Activated CD4-positive, alpha-beta memory T cell treated with anti-CD3 and anti-CD28 coated beads, Interleukin-2, amount 10 ng/mL, durations not matched to agents 7 days and 5 days (primary cell): ENCODE measurements at regions not wholly inside any gene's neighbourhood (a gene's known extent, or its start where the extent isn't known, plus 50 kb on each side); places are given as distances from the start of the nearest gene placed in this dataset.

Source experiments
- CTCF ChIA-PET: fragments of 350-600 bp; sonication (Branson Sonifier 250); formaldehyde crosslinking; loops from one replicate; lab custom pipeline; 2021; ENCODE audit warnings: antibody characterized with exemption, inconsistent platforms; lab: Charles Lee
- POLR2A ChIA-PET: fragments of 350-600 bp; sonication (Branson Sonifier 250); formaldehyde crosslinking; loops from one replicate; lab custom pipeline; 2021; ENCODE audit warnings: antibody characterized with exemption; lab: Charles Lee
- DNase-seq: peaks from one replicate; pipeline ENCODE4 v3.0.0-alpha.2; 2020
- H3K27ac Mint-ChIP-seq: one replicate; pipeline ENCODE4 v1.8.0; 2021; ENCODE audit warnings: mild to moderate bottlenecking, mixed read lengths
- H3K27me3 Mint-ChIP-seq: one replicate; pipeline ENCODE4 v1.8.0; 2021; ENCODE audit warnings: mixed read lengths
- H3K36me3 Mint-ChIP-seq: one replicate; pipeline ENCODE4 v1.8.0; 2021; ENCODE audit warnings: low read depth, mixed read lengths
- H3K4me1 Mint-ChIP-seq: one replicate; pipeline ENCODE4 v1.8.0; 2021; ENCODE audit warnings: mixed read lengths
- H3K4me3 Mint-ChIP-seq: one replicate; pipeline ENCODE4 v1.8.0; 2021; ENCODE audit warnings: mild to moderate bottlenecking, mixed read lengths
- H3K9me3 Mint-ChIP-seq: one replicate; pipeline ENCODE4 v1.8.0; 2021; ENCODE audit warnings: mixed read lengths

DNA sequence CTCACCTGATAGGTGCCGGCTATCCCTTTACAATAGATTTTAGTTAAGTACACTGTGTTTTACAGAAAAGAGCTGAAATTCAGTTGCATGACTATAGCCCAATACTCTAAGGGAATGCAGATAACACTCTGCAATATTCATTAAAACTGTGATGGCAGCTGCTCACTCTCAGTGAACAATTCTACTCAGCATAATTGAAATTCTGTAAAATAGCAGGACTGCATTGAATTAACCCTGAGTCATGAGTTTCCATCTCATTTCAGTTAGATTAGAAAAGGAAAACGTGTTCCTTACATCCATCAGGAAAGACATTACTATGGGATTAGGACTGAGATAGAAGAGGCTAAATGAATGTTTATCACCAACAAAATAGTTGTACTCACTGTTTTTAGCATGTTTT is 613.3 kb upstream of the JAG1 start:
- ChIA-PET CTCF (no interaction called here), POLR2A (no interaction called here)
- peaks cover under 1% of the 10 kb centered on the region for H3K9me3 Mint-ChIP-seq
- no peak for DNase-seq
- no peaks in the 10 kb centered on the region for H3K27me3 Mint-ChIP-seq
- H3K36me3 Mint-ChIP-seq: no peaks in the 10 kb centered on the region
- no peaks in the 10 kb centered on the region for H3K4me1 Mint-ChIP-seq
- no peak overlapping the region for H3K27ac Mint-ChIP-seq
- H3K4me3 Mint-ChIP-seq: no peak overlapping the region

DNA sequence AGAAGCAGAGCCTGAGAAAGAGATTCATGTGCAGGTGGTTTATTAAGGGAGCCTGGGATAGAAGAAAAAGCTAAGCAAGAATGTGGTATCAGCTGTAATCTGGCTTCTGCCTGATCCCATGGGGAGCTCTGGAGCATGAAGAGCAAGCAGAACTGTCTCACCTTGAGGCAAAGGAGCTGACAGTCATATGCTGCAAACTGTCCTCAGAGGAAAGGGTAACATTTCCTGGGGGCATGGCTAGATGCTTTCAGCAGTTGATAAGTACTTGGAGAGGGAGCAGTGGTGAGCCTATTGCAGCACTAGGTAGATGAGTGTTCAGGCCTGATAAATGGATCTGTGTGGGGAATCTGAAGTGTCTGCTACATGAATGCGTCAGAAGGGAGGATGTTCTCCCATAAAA is 621.5 kb upstream of the BTBD3 start:
- Mint-ChIP-seq H3K36me3 (no peaks in the 10 kb centered on the region), H3K4me3 (no peak overlapping the region), H3K27me3 (no peaks in the 10 kb centered on the region), H3K4me1 (no peaks in the 10 kb centered on the region), H3K9me3 (no peaks in the 10 kb centered on the region), H3K27ac (no peak overlapping the region)
- DNase-seq: no peak
- ChIA-PET POLR2A (no interaction called here), CTCF (no interaction called here)

DNA sequence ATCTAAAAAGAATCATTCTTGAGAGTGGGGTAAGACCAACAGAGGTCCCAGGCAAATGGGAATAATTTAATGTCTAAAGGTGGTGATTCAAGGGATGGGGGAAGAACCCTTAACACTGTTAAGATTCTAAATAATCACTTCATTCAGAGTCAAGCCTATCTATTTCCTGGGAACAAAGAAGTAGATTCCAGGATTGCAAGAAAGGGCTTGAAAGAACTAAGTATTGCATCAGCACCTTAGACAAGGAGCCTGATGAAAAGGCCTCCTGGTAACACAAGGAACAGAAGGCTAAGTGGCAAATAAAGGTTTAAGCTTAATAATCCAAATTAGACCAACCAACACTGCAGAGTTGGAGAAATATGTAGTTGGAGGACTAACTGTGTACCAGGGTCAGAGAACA is 620.7 kb upstream of the BTBD3 start:
- Mint-ChIP-seq H3K27me3 (no peaks in the 10 kb centered on the region), H3K4me1 (no peaks in the 10 kb centered on the region), H3K36me3 (no peaks in the 10 kb centered on the region), H3K27ac (no peak overlapping the region), H3K4me3 (no peak overlapping the region), H3K9me3 (peaks cover 3% of the 10 kb centered on the region)
- CTCF ChIA-PET: no interaction called here
- DNase-seq: no peak
- POLR2A ChIA-PET: no interaction called here

DNA sequence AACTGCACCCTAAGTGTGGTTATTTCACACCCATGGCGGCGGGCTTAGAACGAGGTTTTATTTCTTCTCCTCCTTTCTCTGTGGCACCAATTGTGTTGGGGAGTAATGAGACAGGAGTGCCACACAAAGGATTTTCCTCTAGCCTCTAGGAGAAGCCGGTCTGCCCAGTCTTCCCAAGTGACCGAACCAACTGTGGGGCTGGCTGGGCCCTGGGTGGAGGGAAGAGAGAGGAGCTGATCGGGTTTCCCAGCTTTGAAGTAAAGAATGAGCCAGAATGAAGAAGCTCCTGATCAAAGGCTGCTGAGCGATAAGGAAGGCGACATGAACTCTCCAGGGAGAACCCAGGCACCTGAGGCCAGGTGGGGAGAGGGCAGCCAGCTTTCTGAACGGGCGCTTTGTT is 616.0 kb upstream of the BTBD3 start:
- H3K4me3 Mint-ChIP-seq: no peak overlapping the region
- ChIA-PET POLR2A (no interaction called here), CTCF (no interaction called here)
- H3K4me1 Mint-ChIP-seq: no peaks in the 10 kb centered on the region
- H3K9me3 Mint-ChIP-seq: peaks cover 6% of the 10 kb centered on the region
- no peaks in the 10 kb centered on the region for H3K27me3 Mint-ChIP-seq
- no peak overlapping the region for H3K27ac Mint-ChIP-seq
- DNase-seq: no peak
- H3K36me3 Mint-ChIP-seq: no peaks in the 10 kb centered on the region

DNA sequence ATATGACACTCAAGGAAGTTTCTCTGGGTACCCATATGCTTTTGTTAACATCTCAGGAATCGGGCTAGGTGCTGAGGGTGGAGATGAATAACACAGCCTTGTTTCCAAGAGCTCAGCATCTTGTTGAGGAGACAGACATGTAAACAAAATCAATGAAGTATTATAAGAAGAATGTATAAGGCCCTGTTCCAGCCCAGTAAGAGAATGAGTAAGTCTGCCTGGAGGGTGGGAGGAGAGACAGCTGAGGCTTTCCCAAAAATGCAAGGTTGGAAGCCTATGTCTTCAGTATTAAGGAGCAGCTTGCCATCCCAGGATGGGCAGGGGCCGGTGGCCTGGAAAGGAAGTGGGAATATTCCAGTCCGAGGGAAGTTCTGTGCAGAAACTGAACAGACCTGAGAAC is 615.3 kb upstream of the BTBD3 start:
- H3K27me3 Mint-ChIP-seq: no peaks in the 10 kb centered on the region
- CTCF ChIA-PET: no interaction called here

DNA sequence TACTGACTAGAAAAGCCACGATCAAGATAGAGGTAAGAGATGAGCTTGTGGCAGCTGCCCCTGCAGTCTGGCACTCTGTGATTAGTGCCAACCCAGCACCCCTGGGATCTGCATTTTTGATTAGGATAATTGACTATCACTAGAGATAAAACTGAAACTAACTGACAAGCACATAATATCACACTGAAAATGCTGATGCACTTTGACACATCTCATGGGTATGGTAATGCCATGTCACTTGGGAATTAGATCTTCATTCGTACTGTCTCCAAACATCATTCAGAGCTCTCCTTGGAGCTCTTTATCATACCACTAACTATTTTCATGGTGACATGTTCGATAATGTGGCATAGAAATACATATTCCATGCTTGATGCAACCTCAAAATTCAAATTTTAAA is 612.9 kb upstream of the BTBD3 start:
- ChIA-PET CTCF (no interaction called here), POLR2A (no interaction called here)
- no peak overlapping the region for H3K4me3 Mint-ChIP-seq
- DNase-seq: no peak
- H3K27me3 Mint-ChIP-seq: no peaks in the 10 kb centered on the region
- no peaks in the 10 kb centered on the region for H3K4me1 Mint-ChIP-seq
- H3K36me3 Mint-ChIP-seq: no peaks in the 10 kb centered on the region
- H3K9me3 Mint-ChIP-seq: peaks cover 6% of the 10 kb centered on the region
- H3K27ac Mint-ChIP-seq: no peak overlapping the region

More for the DNA sequence above, 615.3 kb upstream of the BTBD3 start:
- no peak overlapping the region for H3K4me3 Mint-ChIP-seq
- H3K9me3 Mint-ChIP-seq: peaks cover 6% of the 10 kb centered on the region
- POLR2A ChIA-PET: no interaction called here
- no peak overlapping the region for H3K27ac Mint-ChIP-seq
- no peak for DNase-seq
- H3K36me3 Mint-ChIP-seq: no peaks in the 10 kb centered on the region
- no peaks in the 10 kb centered on the region for H3K4me1 Mint-ChIP-seq

DNA sequence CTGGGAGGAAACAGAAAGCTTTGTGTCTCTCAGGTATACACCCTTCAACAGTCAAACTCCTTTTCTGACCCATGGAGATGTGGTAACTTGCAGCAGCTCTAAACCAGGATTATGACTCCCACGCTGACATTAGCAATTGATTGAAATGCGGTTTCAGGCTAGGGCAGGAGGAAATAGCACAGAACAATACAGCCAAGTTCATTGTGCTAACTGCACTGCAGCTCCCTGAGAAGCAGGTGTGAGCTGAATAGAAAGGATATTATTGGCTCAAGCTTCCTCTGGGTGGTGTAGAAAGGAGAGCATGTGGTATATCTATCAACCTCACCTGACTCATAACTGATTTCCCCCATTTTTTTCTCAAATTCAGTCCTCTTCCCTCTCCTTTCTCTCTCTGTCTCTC is 612.3 kb upstream of the BTBD3 start:
- no peaks in the 10 kb centered on the region for H3K4me1 Mint-ChIP-seq
- no peak overlapping the region for H3K4me3 Mint-ChIP-seq
- ChIA-PET CTCF (no interaction called here), POLR2A (no interaction called here)
- peaks cover 6% of the 10 kb centered on the region for H3K9me3 Mint-ChIP-seq
- no peaks in the 10 kb centered on the region for H3K27me3 Mint-ChIP-seq
- DNase-seq: no peak
- H3K36me3 Mint-ChIP-seq: no peaks in the 10 kb centered on the region
- H3K27ac Mint-ChIP-seq: no peak overlapping the region

DNA sequence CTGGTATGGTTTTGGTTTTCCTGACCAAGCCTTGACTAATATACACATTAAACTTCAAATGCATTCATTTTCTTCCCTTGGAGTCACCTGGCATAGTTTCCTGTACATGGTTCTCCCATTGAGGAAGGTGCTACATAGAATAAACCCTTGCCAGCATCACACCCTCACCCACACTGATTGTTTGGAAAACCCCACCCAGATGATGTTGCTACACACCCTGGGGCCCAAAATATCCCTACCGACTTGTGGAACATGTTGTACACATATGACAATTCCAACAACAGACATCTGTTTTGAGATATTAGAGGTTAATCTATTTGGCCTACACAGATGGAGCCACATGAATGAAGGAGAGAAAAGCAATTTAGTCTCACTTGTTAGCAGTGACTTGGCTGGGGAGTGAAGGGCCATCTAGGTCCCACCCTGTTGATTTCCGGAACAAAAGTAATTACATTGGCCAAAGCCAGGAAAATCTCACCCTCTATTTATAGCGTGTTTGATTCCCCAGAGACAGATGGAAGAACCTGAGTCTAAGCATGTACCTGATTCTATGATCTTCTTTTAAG is 606.0 kb upstream of the BTBD3 start:
- no peaks in the 10 kb centered on the region for H3K9me3 Mint-ChIP-seq
- no peaks in the 10 kb centered on the region for H3K4me1 Mint-ChIP-seq
- H3K27ac Mint-ChIP-seq: no peak overlapping the region
- DNase-seq: no peak
- H3K4me3 Mint-ChIP-seq: no peak overlapping the region
- ChIA-PET POLR2A (no interaction called here), CTCF (no interaction called here)
- no peaks in the 10 kb centered on the region for H3K36me3 Mint-ChIP-seq
- no peaks in the 10 kb centered on the region for H3K27me3 Mint-ChIP-seq

DNA sequence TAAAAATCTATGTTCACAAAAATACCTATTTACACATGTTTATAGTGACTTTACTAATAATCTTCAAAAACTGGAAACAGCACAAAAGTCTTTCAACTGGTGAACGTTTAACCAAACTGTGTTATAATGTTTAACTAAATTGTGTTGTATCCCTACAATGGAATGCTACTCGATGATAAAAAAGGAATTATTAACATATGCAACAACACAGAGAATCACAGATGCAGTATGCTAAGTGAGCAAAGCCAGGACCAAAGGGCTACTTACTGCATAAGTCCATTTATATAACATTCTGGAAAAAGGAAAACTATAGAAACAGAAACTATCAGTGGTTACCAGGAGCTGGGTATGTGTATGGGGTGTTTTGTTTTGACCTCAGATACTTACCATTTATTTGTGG is 602.2 kb upstream of the BTBD3 start:
- no peaks in the 10 kb centered on the region for H3K27me3 Mint-ChIP-seq
- H3K4me3 Mint-ChIP-seq: no peak overlapping the region
- H3K9me3 Mint-ChIP-seq: no peaks in the 10 kb centered on the region
- H3K27ac Mint-ChIP-seq: no peak overlapping the region
- no peak for DNase-seq
- H3K36me3 Mint-ChIP-seq: no peaks in the 10 kb centered on the region
- no peaks in the 10 kb centered on the region for H3K4me1 Mint-ChIP-seq
- CTCF ChIA-PET: no interaction called here
- POLR2A ChIA-PET: no interaction called here

DNA sequence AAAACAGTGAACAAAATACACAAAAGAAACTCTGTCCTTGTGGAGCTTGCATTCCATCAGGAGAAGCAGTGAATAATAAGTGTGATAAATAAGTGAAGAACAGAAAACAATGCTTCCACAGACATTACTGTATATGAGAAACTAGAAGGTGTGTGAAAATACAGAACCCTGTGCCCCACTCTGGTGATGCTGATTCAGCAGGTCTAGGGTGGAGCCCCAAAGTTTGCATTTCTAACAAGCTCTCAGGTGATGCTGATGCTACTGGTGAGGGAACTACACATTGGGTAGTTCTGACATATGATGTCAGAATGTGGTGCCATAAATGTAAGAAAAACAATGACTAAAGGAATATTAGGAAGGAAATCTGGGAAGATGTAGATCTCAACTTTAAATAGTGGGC is 601.4 kb upstream of the BTBD3 start:
- Mint-ChIP-seq H3K27me3 (no peaks in the 10 kb centered on the region), H3K36me3 (no peaks in the 10 kb centered on the region), H3K4me3 (no peak overlapping the region), H3K4me1 (no peaks in the 10 kb centered on the region), H3K27ac (no peak overlapping the region), H3K9me3 (no peaks in the 10 kb centered on the region)
- CTCF ChIA-PET: no interaction called here
- no peak for DNase-seq
- POLR2A ChIA-PET: no interaction called here

DNA sequence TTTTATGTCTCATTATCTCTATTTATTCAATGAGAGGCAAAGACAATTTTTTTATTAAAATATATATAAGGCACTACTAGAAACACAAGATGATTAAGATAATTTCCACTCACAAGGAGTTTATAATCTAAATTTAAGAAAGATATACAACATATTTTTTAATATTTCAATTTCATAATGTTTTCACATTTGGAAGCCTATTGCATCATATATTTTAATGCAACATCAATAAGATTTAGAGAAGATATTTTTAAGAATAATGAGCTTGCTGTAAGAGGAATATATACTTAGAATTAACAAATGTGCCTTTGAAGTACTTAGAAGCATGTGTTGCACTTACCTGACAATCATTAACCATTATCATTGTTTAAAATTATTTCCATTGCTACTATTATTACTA is 597.7 kb upstream of the BTBD3 start:
- CTCF ChIA-PET: no interaction called here
- H3K36me3 Mint-ChIP-seq: no peaks in the 10 kb centered on the region
- H3K4me1 Mint-ChIP-seq: no peaks in the 10 kb centered on the region
- H3K27ac Mint-ChIP-seq: no peak overlapping the region
- no peaks in the 10 kb centered on the region for H3K27me3 Mint-ChIP-seq
- POLR2A ChIA-PET: no interaction called here
- H3K9me3 Mint-ChIP-seq: no peaks in the 10 kb centered on the region
- DNase-seq: no peak
- H3K4me3 Mint-ChIP-seq: no peak overlapping the region

DNA sequence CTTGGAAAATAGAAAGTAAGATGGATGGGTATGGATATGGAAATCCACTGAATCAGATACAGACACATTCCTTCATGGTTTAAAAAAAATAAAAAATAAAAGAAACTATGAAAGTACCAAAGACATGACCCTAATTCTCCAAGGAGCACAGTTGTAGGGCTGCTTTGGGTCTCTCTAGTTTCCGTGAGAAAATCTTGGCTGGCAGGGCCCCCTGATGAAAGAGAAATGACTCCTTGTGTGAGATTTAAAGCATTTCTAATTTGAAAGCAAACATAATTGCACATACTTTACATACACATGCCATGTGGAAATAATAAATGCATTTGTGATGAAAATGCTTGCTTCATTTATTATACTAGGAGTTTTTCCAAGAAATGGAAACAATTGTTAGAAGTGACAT is 593.9 kb upstream of the BTBD3 start:
- Mint-ChIP-seq H3K9me3 (peaks cover 8% of the 10 kb centered on the region), H3K4me1 (no peaks in the 10 kb centered on the region), H3K36me3 (no peaks in the 10 kb centered on the region), H3K27ac (no peak overlapping the region), H3K4me3 (no peak overlapping the region), H3K27me3 (no peaks in the 10 kb centered on the region)
- POLR2A ChIA-PET: no interaction called here
- CTCF ChIA-PET: no interaction called here
- no peak for DNase-seq

DNA sequence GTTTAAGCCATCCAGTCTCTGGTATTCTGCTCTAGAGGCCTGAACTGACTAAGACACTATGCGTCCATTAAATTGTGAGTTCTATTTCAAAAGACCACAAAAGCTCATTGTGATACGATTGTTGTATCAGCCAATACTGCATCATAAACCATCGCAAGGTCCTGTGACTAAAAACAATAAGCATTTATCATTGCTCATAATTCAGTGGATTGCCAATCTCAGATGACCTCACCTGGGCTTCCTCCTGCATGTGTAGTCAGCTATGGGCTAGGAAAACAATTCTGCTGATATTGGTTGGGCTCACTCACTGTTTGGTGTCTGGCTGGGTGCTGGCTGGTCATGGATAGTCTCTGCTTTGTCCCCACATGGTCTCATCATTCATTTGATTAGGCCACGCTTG is 592.7 kb upstream of the BTBD3 start:
- Mint-ChIP-seq H3K36me3 (no peaks in the 10 kb centered on the region), H3K4me3 (no peak overlapping the region), H3K9me3 (peaks cover 10% of the 10 kb centered on the region), H3K4me1 (no peaks in the 10 kb centered on the region), H3K27me3 (no peaks in the 10 kb centered on the region), H3K27ac (no peak overlapping the region)
- DNase-seq: no peak
- ChIA-PET POLR2A (no interaction called here), CTCF (no interaction called here)

DNA sequence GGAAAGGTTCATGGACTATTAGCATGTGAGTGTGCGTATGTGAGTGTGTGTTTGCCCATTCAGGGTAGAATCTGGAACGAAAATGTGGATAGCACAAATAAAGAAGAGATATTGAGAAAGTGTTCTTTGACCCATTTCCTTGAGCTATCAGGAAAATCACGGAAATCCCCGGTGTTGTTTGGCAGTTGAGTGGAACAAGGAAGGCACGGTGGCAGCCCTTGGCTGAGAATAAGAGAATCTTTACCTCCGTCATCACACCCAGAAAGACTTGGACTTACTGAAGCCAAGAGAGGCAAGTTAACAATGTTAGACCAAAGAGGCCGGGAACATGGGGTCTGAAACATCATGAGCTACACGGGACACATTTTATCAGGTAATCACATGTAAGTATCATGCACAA is 588.9 kb upstream of the BTBD3 start:
- no peak for DNase-seq
- Mint-ChIP-seq H3K27ac (no peak overlapping the region), H3K27me3 (no peaks in the 10 kb centered on the region), H3K9me3 (peaks cover 10% of the 10 kb centered on the region), H3K4me1 (no peaks in the 10 kb centered on the region), H3K36me3 (no peaks in the 10 kb centered on the region), H3K4me3 (no peak overlapping the region)
- ChIA-PET CTCF (no interaction called here), POLR2A (no interaction called here)

DNA sequence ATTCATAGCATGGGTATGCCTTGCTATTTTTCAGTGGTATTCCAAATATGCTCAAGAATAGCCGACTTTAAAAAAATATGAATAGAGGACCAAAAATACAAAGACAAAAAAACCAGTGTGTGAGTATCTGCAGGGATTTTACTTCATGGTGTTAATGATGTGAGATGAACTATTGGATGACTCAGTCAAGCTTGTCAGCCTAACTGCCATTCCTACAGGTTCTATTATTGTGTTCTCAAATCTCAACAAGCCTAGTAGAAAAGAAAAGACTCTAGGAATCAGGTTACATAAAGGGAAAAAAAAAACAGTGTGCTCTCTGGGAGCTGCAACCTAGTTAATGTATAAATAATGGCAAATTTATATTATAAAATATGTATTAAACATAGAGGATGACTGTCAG is 588.4 kb upstream of the BTBD3 start:
- DNase-seq: no peak
- Mint-ChIP-seq H3K4me1 (no peaks in the 10 kb centered on the region), H3K9me3 (peaks cover 10% of the 10 kb centered on the region), H3K4me3 (no peak overlapping the region), H3K27me3 (no peaks in the 10 kb centered on the region), H3K36me3 (no peaks in the 10 kb centered on the region), H3K27ac (no peak overlapping the region)
- POLR2A ChIA-PET: no interaction called here
- CTCF ChIA-PET: no interaction called here
